ENCODE measurements at regions not wholly inside any gene's neighbourhood (a gene's known extent, or its start where the extent isn't known, plus 50 kb on each side); places are given as distances from the start of the nearest gene placed in this dataset.

DNA sequence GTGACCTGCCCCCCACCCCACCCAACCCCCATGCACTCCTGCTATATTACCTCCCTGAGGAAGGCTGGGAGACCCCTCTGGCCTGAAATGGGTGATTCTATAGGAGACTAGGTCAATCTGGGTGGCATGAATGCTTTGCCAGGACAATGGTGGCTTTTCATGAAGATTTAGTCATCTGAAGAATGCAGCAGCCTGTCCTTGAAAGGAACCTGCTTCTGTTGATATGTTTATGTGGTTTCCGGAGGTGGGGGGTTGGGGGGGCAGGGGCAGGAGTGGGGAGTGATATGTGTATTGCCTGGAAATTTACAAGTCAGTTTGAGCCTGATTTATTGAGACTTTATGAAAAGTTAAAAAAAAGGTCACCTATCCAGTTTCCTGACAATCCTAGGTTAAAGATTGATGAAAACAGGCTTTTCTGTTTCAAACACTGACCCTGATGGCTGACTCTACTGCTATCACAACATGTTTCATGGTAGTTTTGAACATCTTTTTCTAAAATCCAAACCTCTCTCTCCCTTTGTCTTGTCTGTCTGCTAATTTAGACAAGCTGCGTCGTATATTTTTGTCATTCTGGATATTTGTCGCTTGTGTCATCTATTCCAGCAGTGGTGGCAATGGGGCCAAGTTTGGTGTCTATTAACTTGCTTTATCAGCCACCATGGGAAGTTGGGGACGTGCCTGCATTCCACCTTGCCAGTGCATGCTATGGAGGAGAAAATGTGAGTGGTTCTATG lies 153.7 kb upstream of the EGFLAM start:
- TF ChIP-seq, protein P1, sequence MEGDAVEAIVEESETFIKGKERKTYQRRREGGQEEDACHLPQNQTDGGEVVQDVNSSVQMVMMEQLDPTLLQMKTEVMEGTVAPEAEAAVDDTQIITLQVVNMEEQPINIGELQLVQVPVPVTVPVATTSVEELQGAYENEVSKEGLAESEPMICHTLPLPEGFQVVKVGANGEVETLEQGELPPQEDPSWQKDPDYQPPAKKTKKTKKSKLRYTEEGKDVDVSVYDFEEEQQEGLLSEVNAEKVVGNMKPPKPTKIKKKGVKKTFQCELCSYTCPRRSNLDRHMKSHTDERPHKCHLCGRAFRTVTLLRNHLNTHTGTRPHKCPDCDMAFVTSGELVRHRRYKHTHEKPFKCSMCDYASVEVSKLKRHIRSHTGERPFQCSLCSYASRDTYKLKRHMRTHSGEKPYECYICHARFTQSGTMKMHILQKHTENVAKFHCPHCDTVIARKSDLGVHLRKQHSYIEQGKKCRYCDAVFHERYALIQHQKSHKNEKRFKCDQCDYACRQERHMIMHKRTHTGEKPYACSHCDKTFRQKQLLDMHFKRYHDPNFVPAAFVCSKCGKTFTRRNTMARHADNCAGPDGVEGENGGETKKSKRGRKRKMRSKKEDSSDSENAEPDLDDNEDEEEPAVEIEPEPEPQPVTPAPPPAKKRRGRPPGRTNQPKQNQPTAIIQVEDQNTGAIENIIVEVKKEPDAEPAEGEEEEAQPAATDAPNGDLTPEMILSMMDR (IDR thresholded peaks at IDR 0.05) = no peak
- H3K9me3 ChIP-seq (ENCODE audit: control insufficient read depth in 1 of 2, insufficient read depth in 1 of 2, low read length in 2 of 2) = no peaks in the 10 kb centered on the region
- Mint-ChIP-seq H3K4me1 (ENCODE audit: low read depth) (no peaks in the 10 kb centered on the region), H3K27me3 (no peaks in the 10 kb centered on the region), H3K36me3 (ENCODE audit: low read depth) (no peaks in the 10 kb centered on the region), H3K9me3 (no peaks in the 10 kb centered on the region), H3K27ac (no peak overlapping the region), H3K4me3 (no peak overlapping the region)
- ATAC-seq (ENCODE audit: poor library complexity) (no peak), DNase-seq (no peak)
- intact Hi-C loops (cut with DNase I, micrococcal nuclease) = no loop called here
- H3K36me3 ChIP-seq (ENCODE audit: insufficient read depth, low read length) = no peaks in the 10 kb centered on the region
- H3K27me3 ChIP-seq (ENCODE audit: control insufficient read depth in 1 of 2, insufficient read depth in 2 of 2, low read length in 2 of 2) = no peaks in the 10 kb centered on the region
- no peak overlapping the region for H3K4me3 ChIP-seq (ENCODE audit: low read length)
- no peak overlapping the region for H3K27ac ChIP-seq (ENCODE audit: low read depth in 1 of 2, low read length in 2 of 2)
- ChIA-PET POLR2A (no interaction called here), CTCF (no interaction called here)
- no peaks in the 10 kb centered on the region for H3K4me1 ChIP-seq (ENCODE audit: insufficient read depth, low read length)

DNA sequence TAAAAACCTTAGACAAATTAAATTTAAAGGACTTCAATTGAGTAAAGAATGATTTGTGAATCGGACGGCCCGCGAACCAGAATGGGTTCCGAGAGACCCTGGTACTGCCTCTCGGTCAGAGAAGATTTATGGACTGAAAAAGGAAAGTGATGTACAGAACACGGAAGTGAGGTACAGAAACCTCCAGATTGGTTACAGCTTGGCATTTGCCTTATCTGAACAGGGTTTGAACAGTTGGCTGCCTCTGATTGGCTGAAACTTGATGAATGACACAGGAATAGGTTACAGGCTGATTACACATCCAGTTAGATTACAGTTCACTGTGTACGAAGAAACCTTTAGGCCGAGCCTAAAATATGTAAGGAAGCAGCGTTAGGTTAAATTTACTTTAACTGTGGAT lies 156.5 kb upstream of the EGFLAM start:
- Histone ChIP-seq H3K4me3 (ENCODE audit: low read length) (no peak overlapping the region), H3K4me1 (ENCODE audit: insufficient read depth, low read length) (no peaks in the 10 kb centered on the region), H3K27me3 (ENCODE audit: control insufficient read depth in 1 of 2, insufficient read depth in 2 of 2, low read length in 2 of 2) (no peaks in the 10 kb centered on the region), H3K27ac (ENCODE audit: low read depth in 1 of 2, low read length in 2 of 2) (no peak overlapping the region), H3K36me3 (ENCODE audit: insufficient read depth, low read length) (no peaks in the 10 kb centered on the region), H3K9me3 (ENCODE audit: control insufficient read depth in 1 of 2, insufficient read depth in 1 of 2, low read length in 2 of 2) (no peaks in the 10 kb centered on the region)
- Mint-ChIP-seq H3K4me1 (ENCODE audit: low read depth) (no peaks in the 10 kb centered on the region), H3K4me3 (no peak overlapping the region), H3K36me3 (ENCODE audit: low read depth) (no peaks in the 10 kb centered on the region), H3K27me3 (no peaks in the 10 kb centered on the region), H3K9me3 (no peaks in the 10 kb centered on the region), H3K27ac (no peak overlapping the region)
- TF ChIP-seq, protein P1 (IDR thresholded peaks at IDR 0.05) = no peak
- CTCF ChIA-PET = no interaction called here
- ATAC-seq (ENCODE audit: poor library complexity) (no peak), DNase-seq (no peak)
- POLR2A ChIA-PET = no interaction called here
- intact Hi-C loops (cut with DNase I, micrococcal nuclease) = no loop called here

- H3K36me3 Mint-ChIP-seq (ENCODE audit: low read depth) = no peaks in the 10 kb centered on the region
- ChIA-PET CTCF (no interaction called here), POLR2A (no interaction called here)
- no peak overlapping the region for H3K27ac ChIP-seq (ENCODE audit: low read depth in 1 of 2, low read length in 2 of 2)
- no peak overlapping the region for H3K4me3 Mint-ChIP-seq
- H3K9me3 Mint-ChIP-seq = no peaks in the 10 kb centered on the region
- ATAC-seq (ENCODE audit: poor library complexity) (no peak), DNase-seq (no peak)
- H3K4me3 ChIP-seq (ENCODE audit: low read length) = no peak overlapping the region
- TF ChIP-seq, protein P1 (IDR thresholded peaks at IDR 0.05) = no peak
- no peaks in the 10 kb centered on the region for H3K9me3 ChIP-seq (ENCODE audit: control insufficient read depth in 1 of 2, insufficient read depth in 1 of 2, low read length in 2 of 2)
- peaks cover 4% of the 10 kb centered on the region for H3K27me3 Mint-ChIP-seq
- H3K4me1 Mint-ChIP-seq (ENCODE audit: low read depth) = no peaks in the 10 kb centered on the region
- no peaks in the 10 kb centered on the region for H3K4me1 ChIP-seq (ENCODE audit: insufficient read depth, low read length)
- H3K36me3 ChIP-seq (ENCODE audit: insufficient read depth, low read length) = no peaks in the 10 kb centered on the region
- intact Hi-C loops (cut with DNase I, micrococcal nuclease) = no loop called here
- H3K27me3 ChIP-seq (ENCODE audit: control insufficient read depth in 1 of 2, insufficient read depth in 2 of 2, low read length in 2 of 2) = no peaks in the 10 kb centered on the region
- H3K27ac Mint-ChIP-seq = no peak overlapping the region
These were observed 158.9 kb upstream of the EGFLAM start for GRCh38 chr5:38099205-38100168.

Measured in CD4-positive, alpha-beta T cell (primary cell).